CD1c-positive myeloid dendritic cell (primary cell): ENCODE measurements at regions not wholly inside any gene's neighbourhood (a gene's known extent, or its start where the extent isn't known, plus 50 kb on each side); places are given as distances from the start of the nearest gene placed in this dataset.
"Not testable (repeated sequence)": the region's sequence is repeated elsewhere in the genome, so short reads cannot be mapped to it uniquely, and the experiment has no call there.

Experiments
- DNase-seq: peaks from one replicate; pipeline ENCODE4 v3.0.0-alpha.2; 2016; ENCODE audit errors: extremely low spot score

DNA sequence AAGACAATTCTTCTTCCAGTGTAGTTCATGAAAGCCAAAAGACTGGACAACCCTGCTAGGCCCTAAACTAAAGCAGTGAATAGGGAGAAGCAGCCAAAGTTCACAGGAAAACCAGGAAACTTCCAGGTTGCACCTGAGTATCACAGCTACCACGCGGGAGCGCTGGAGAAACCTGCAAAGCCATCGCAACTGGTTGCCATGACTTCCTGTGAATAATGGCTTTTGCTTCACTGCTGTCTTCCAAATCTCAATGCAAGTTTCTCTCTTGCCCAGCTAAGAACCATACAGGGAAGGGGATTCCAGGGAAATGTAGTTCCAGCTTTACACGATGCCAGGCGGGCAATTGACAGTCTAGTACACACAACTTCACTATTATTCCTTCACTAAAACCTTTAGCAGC lies 114.1 kb downstream of the GXYLT1 start:
- DNase-seq: no peak

DNA sequence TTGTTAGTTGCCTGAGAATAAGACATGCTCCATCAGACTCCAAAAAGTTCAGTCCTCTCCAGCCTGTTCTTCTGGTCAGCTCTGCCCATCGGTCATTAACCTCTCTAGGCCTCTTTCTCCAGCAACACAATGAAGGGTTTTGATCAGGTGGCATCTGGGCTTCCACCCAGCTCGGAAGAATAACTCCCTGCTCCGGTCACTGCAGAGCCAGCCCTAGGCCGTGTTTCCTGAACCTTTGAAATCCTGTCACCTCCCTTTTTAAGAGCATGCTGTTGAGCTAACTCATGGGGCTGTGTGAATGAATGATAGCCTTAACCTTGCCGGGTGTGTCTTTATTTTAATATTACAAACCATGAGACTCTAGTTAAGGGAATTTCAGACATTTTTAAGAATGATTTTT lies 117.1 kb downstream of the GXYLT1 start:
- DNase-seq: no peak

DNA sequence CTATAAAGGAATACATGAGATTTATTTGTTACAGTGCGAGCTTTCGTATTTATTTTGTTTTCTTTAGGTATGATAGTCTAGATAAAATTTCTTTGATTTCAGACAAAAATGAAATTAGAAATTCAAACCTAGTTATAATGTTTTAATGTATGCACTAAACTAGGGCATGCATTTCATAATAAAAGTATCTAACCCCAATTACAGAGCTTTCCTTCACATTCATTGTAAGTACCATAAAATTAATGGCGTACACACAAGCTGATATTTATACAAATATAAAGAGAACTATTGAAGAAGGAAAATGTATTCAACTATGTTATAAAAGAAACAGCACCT lies 120.2 kb downstream of the GXYLT1 start:
- DNase-seq: no peak

DNA sequence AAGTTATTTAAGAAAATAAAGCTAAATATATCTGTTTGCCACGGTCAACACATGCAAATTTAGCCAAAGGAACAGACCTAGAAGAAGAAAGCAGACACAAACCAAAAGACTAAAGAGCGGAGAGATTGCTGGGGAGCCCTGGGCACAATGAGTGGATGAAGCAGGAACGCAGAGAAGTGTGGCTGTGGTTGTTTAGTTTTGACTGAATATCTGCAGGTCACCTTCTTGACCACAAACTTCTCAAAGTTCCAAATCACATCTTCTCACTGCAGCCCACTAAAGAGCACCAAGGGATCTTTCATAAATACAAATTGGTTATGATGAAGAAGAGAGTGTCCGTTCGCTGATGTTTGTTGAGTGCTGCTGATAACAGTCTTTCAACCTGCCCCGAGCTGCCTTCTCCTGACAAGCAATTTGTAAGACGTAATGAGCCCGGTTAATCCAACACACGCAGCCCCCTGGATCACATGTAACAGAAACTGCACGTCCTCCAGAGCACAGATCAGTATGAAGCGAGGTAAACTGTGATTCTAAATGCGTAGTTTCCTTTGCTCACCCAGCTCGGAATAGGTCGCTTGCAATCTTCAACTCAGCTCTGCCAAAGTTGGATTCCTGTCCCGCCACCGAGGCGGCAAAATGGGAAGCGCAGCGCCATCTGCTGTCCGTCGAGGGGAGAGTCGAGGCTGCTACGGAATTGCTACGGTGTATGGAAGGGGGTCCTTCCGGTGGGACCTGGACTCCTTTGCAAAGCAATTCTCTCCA lies 120.8 kb downstream of the GXYLT1 start:
- DNase-seq: peak; percentile 81

DNA sequence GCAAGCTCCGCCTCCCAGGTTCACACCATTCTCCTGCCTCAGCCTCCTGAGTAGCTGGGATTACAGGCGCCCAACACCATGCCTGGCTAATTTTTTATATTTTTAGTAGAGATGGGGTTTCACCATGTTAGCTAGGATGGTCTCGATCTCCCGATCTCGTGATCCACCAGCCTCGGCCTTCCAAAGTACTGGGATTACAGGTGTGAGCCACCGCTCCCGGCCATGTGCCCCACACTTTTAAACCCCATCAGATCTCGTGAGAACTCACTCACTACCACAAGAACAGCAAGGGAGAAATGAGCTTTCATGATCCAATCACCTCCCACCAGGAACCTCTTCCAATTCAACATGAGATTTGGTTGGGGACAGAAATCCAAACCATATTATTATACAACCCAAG lies 122.7 kb downstream of the GXYLT1 start:
- DNase-seq: not testable (repeated sequence)

DNA sequence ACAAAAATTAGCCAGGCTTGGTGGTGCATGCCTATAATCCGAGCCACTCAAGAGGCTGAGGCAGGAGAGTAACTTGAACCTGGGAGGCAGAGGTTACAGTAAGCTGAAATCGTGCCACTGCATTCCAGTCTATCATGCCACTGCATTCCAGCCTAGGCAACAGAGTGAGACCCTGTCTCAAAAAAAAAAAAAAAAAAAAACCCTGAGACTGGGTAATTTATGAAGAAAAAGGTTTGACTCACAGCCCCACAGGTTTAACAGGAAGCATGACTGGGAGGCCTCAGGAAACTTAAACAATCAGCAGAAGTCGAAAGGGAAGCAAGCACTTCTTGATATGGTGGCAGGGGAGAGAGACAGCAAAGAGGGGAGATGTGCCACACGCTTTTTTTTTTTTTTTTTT lies 123.2 kb downstream of the GXYLT1 start:
- peak; percentile 20 for DNase-seq

DNA sequence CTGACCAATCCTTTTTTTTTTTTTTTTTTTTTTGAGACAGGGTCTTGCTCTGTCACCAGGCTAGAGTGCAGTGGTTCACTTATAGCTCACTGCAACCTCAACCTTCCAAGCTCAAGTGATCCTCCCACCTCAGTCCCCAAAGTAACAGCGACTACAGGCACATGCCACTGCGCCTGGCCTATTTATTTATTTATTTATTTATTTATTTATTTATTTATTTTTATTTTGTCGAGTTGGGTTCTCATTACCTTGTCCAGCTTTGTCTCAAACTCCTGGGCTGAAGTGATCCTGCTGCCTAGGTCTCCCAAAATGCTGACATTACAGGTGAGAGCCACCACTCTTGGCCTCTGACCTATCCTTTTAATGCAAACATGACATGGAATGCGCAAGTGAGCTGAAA lies 124.4 kb downstream of the GXYLT1 start:
- DNase-seq: no peak

DNA sequence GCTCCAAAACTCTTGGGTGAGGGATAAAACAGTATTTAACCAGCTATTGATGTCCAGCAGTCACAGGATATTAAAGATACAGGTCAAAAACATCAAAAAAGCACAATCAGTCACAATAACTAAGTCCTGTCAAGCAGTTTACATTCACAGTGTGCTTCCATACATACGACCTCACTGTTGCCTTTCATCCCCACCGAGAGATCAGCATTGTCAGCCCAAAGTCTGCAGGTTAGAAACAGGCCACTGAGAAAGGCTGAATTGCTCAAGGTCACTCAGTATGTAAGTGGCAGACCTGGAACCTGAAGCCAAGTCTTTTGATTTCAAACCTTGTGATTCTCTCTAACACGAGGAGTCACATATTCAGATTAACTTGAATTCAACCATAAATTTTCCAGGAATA lies 124.9 kb downstream of the GXYLT1 start:
- DNase-seq: no peak

DNA sequence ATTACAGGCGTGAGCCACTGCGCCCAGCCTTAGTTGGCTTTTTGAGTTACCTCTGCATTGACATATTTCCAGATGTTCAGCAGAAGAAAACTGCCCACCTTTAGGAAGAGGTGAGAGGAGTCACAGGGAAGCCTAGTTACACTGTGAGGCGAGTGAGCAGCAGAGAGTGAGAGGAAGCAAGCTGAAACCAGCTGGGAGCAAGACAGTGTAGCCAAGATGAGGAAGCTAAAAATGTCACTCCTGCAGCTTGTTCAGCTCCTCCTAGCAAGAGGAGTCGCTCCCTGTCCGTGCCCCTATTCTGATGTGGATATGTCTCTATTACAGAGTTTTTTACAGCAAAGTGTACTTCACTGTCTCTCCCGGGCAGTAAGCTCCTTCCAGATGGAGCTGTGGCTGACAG lies 127.6 kb downstream of the GXYLT1 start:
- DNase-seq: no peak

DNA sequence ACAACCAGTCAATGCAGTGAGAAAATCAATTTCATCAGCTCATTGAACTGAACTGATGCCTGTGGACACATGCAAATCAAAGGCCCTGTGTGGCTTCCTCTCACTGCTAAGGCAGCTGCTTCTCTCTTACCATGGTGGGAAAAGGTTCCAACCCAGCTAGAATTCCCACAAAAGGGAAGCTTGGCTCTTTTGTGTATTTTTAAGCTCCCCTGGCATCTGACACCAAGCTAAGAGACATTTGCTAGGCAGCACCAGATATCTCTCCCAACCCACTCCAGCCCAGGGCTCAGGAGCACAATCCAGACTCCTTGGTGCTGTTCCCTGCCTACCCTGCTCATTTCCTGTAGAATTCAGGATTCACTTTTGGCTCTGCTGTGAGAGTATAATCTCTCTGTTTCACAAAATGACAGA lies 129.6 kb downstream of the GXYLT1 start:
- DNase-seq: no peak

DNA sequence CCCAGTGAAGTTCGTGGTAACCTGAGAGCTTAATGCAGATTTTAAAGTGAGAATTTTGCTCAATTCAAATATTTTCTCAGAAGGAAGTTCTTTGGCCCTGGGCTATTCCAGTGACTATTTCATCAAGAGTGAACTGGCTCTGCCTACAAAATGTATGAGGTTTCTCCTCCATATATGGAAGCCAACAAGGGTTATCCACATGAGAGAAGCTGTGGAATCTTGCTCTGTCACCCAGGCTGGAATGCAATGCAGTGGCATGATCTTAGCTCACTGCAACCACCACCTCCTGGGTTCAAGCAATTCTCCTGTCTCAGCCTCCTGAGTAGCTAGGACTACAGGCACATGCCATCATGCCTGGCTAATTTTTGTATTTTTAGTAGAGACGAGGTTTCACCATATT lies 132.2 kb downstream of the GXYLT1 start:
- DNase-seq: not testable (repeated sequence)

DNA sequence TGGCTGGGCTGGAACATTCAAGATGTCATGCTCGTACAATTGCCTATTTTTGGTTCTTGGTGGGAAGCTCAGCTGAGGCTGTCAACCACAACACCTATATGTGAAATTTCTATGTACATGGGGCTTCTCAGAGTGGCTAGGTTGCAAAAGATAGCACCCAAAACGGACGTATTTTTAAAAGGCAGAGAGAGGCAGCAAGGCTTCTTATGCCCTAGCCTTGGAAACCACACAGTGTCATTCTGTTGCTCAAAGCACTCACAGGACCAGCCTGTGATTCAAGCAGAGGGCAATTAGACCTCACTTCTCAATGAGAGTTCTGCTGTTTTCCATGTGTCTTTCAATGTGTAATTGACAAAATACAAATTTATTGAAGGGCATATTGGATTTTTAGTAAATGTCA lies 134.0 kb downstream of the GXYLT1 start:
- DNase-seq: no peak

DNA sequence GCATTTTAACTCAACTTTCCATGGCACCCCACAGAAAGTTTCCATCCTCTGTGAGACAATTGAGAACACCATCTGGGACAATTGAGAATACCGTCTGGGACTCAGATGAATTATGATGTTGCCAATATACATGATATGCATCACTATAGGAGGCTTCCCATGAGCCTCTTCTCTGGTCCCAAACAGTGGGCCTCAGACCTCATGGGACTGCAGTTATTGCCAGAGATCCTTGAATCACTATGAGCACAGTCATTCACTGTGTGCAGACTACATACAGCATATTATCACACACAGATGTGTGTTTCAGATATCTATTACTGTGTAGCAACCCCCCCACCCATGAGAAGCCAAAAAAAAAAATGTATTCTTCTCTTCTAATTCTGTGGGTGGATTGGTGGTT lies 134.4 kb downstream of the GXYLT1 start:
- no peak for DNase-seq

DNA sequence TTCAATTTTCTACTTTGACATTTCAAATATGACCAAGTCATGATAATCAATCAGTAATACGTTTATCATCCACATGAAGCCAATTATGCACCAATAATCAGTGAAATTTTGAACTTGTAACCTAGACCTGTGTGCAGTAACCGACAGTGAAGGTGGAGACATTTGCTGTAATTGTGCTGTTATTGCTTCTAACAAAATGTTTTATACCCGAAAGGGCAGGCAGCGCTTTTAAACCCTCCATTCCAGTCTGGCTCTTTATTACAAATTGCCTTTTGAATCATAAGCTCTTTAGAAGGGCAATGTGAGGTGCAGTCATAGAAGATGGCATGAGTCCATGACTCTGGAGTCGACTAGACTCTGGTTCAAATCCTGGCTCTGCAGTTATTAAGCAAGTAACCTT lies 135.7 kb downstream of the GXYLT1 start:
- no peak for DNase-seq

DNA sequence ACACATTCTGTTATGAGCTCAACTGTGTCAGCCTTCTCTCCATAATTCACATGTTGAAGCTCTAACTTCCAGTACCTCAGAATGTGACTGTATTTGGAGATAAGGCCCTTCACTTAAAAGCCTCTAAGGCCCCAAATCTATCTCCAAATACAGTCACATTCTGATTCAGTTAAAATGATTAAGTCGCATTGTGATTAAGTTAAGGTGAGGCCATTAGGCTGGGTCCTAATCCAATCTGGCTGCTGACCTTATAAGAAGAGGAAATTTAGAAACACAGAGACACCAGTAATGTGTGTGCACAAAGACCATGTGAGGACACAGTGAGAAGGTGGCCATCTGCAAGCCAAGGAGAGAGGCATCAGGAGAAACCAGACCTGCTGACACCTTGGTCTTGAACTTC lies 141.6 kb downstream of the GXYLT1 start:
- no peak for DNase-seq

DNA sequence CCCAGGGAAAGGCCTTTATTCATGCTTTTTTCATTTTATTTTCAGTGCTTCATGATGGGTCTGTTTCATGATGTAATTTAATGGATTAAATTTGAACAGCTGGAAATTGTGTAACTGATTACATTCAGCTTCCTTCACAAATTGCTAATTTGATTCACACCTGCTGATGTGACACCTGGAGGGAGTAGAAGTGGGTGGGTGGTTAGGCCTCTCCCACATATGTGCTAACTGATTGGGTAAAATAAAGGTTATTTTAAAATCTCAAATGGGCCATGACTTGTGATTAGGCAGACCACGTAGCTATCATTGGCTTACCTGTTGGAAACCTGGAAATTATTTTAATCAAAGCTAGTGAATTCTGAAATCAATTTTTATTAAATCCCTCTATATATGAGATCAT lies 142.1 kb downstream of the GXYLT1 start:
- DNase-seq: no peak

DNA sequence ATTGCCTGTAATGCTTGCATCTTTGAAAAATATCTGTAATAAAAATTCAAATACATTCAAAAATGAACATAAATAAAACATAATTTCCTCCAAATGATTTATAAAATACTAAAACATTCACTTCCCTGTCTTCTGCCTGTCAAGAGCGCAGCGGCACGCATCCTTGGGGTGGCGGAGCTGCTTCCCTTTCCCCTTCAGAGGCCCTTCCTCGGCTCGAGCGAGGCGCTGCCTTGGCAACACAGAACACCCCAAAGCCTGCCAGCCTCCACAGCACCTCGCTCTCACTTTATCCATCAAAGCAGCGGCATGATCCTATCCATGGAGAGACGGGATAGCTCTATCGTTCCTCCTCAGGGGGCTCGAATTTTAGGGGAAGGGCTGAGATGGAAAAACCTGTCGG lies 146.2 kb downstream of the GXYLT1 start:
- DNase-seq: no peak

DNA sequence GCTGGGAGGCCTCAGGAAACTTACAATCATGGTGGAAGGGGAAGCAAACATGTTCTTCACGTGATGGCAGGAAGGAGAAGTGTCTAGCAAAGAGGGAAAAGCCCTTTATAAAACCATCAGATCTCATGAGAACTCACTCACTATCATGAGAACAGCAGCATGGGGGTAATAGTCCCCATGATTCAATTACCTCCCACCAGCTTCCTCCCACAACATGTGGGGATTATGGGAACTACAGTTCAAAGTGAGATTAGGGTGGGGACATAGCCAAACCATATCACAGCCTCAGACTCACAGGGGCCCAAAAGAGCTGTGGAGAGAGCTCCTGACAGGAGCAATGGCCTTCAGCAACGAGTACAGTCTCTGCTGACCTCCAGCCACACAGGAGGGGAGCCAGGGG lies 151.4 kb downstream of the GXYLT1 start:
- DNase-seq: peak; percentile 13

DNA sequence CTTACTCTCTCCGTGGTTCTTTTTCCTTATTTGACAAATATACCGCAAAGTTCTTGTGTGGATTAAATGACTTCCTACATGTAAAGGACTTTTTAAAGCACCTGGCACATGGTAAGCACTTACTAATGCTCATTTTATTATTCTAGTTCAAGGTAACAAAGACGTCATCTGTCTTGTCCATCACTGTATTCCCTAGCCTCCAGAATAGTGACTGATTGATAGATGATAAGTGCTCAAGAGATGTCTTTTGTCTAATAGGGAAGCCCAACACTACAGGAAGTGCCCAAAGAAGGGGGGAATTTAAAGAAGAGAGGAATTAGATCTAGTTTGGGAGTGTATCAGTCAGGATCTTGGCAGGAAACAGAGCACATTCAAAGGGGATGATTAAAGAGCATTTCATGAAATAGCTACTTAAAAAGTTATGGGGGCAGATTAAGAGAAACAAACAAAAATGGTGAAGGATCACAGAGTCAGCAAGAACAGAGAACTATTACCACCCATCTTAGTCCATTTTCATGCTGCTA lies 151.9 kb downstream of the GXYLT1 start:
- DNase-seq: no peak

DNA sequence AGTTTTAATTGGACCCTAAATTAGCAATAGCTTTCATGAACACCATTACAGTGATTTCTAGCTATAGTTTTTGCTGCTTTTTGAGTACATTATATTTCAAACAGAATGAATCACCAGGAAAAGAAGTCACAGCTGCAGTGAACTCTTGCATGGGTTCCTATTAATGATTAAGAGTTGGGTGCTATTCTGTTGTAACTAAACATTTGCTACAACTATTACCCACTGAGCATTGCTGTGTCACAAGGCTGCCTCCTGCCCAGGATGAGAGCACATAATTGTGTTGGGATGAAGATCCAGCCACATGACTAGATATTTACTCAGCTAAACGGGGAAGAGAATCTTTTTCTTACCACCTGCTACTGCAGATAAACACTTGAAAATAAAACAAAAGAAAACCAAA lies 152.7 kb downstream of the GXYLT1 start:
- DNase-seq: no peak

DNA sequence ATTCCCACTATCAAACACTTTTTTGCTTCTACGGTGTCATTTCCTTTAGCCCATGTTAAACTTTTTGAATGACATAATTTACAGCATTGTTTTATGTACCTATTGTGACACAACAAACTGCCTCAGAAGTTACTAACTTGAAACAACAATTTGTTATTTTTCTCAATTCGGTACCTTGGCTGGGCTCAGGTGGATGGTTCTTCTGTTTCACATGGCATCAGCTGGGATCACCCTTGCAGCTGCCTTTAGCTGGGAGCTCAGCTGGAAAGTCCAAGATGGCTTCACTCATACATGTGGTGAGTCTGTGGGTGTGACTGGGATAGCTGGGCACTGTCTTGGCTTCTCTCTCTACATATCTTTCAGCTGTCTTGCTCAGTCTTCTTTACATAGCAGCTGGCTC lies 156.0 kb downstream of the GXYLT1 start:
- DNase-seq: no peak

DNA sequence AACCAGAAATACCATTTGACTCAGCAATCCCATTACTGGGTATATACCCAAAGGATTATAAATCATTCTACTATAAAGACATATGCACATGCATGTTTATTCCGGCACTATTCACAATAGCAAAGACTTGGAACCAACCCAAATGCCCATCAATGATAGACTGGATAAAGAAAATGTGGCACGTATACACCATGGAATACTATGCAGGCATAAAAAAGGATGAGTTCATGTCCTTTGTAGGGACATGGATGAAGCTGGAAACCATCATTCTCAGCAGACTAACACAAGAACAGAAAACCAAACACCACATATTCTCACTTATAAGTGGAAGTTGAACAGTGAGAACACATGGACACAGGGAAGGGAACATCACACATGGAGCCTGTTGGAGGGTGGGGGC lies 158.2 kb downstream of the GXYLT1 start:
- not testable (repeated sequence) for DNase-seq

DNA sequence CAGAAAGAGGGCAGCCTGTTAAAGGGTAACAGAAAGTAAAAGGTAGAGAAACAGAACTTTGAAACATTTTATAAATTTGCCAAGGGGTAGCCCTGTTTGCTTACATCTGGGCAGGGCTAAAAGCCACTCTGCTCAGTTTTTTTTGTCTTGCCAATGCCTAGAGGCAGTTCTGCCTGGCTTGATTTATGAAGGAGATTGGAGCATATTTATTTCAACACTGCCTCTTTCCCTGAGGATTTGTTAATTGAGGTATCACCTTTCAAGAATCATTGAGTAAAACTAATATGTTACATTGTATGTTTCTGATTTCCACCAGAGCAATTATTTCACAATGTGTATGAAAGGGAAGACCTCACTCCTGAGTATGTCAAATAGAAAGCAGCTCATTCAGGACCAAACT lies 160.8 kb downstream of the GXYLT1 start:
- DNase-seq: no peak

DNA sequence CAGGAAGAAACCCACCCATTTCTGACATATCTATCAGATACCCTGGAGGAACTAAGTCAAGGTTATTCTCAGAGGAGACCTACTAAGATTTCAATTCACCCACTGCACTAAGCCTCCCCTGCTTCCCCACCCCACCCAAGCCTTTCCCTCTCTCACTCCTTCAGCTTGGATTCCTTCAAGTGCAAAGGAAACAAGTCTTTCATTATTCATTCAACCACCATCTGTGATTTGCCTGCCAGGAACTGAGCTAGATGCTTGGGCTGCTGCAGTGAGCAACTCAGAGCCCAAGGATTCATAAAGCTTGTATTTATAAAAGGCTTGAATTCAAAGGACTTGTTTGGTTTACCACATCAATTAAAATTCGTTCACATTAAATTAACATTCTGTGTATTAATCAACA lies 161.3 kb downstream of the GXYLT1 start:
- DNase-seq: no peak
